NCI-H1092 (cell line): ENCODE measurements at regions not wholly inside any gene's neighbourhood (a gene's known extent, or its start where the extent isn't known, plus 50 kb on each side); places are given as distances from the start of the nearest gene placed in this dataset.

Source experiments
- DNase-seq: peaks from one replicate; lab custom pipeline; 2025; lab: John Stamatoyannopoulos, UW

GRCh38 chr2:103959174-103960128, 894.5 kb upstream of the POU3F3 start:
- DNase-seq: peak; percentile 30

GRCh38 chr2:103960129-103960513, 893.8 kb upstream of the POU3F3 start:
- no peak for DNase-seq

- no peak for DNase-seq
Measured at GRCh38 chr2:103960951-103961350, 893.0 kb upstream of the POU3F3 start.

- no peak for DNase-seq
Measured at GRCh38 chr2:103961862-103962261, 892.1 kb upstream of the POU3F3 start.

GRCh38 chr2:103962670-103963069, 891.2 kb upstream of the POU3F3 start:
- DNase-seq: no peak

GRCh38 chr2:103963146-103963725, 890.7 kb upstream of the POU3F3 start:
- no peak for DNase-seq

- no peak for DNase-seq
Measured at GRCh38 chr2:103977241-103977640, 876.7 kb upstream of the POU3F3 start.

- no peak for DNase-seq
Measured at GRCh38 chr2:103977668-103978067, 876.2 kb upstream of the POU3F3 start.

GRCh38 chr2:103980401-103980800, 873.5 kb upstream of the POU3F3 start:
- no peak for DNase-seq

- DNase-seq: no peak
Measured at GRCh38 chr2:103982691-103983090, 871.2 kb upstream of the POU3F3 start.

GRCh38 chr2:103986001-103986400, 867.9 kb upstream of the POU3F3 start:
- DNase-seq: no peak

GRCh38 chr2:103991591-103991990, 862.3 kb upstream of the POU3F3 start:
- no peak for DNase-seq

- DNase-seq: no peak
Measured at GRCh38 chr2:104004821-104005220, 849.1 kb upstream of the POU3F3 start.

- no peak for DNase-seq
Measured at GRCh38 chr2:104016801-104017200, 837.1 kb upstream of the POU3F3 start.

GRCh38 chr2:104023306-104023705, 830.6 kb upstream of the POU3F3 start:
- DNase-seq: no peak

- no peak for DNase-seq
Measured at GRCh38 chr2:104023765-104024164, 830.1 kb upstream of the POU3F3 start.

- no peak for DNase-seq
Measured at GRCh38 chr2:104025295-104025694, 828.6 kb upstream of the POU3F3 start.

- no peak for DNase-seq
Measured at GRCh38 chr2:104026725-104027124, 827.2 kb upstream of the POU3F3 start.

GRCh38 chr2:104027321-104027720, 826.6 kb upstream of the POU3F3 start:
- no peak for DNase-seq

GRCh38 chr2:104028061-104028460, 825.9 kb upstream of the POU3F3 start:
- DNase-seq: no peak

- no peak for DNase-seq
Measured at GRCh38 chr2:104033399-104033798, 820.5 kb upstream of the POU3F3 start.

GRCh38 chr2:104040771-104041170, 813.1 kb upstream of the POU3F3 start:
- no peak for DNase-seq

- no peak for DNase-seq
Measured at GRCh38 chr2:104041351-104041750, 812.6 kb upstream of the POU3F3 start.
